GM12891 (cell line): ENCODE measurements at regions not wholly inside any gene's neighbourhood (a gene's known extent, or its start where the extent isn't known, plus 50 kb on each side); places are given as distances from the start of the nearest gene placed in this dataset.

Experiments
- POLR2A ChIP-seq: IDR thresholded peaks from 2 replicates; pipeline ENCODE4 v1.6.1; 2011; ENCODE audit warnings: low read depth, low read length, control low read depth
- POLR2AphosphoS5 ChIP-seq: IDR thresholded peaks from 2 replicates; pipeline ENCODE4 v1.6.1; 2011; ENCODE audit warnings: low read depth, low read length, control low read depth

GRCh38 chr10:84018826-84019225 lies 120.5 kb upstream of the GHITM start:
- TF ChIP-seq POLR2AphosphoS5 = no peak
- TF ChIP-seq POLR2A = no peak
